Lower lobe of right lung (tissue), 2 donors: ENCODE measurements at regions not wholly inside any gene's neighbourhood (a gene's known extent, or its start where the extent isn't known, plus 50 kb on each side); places are given as distances from the start of the nearest gene placed in this dataset.

Source experiments
- ATAC-seq, 2 donors: fragments of 200-7000 bp; cut with Tn5 transposase; one replicate each; pipeline ENCODE4 v1.9.1; 2020 to 2022; ENCODE audit warnings: mild to moderate bottlenecking in 2 of 2, moderate library complexity in 2 of 2
- DNase-seq: peaks from one replicate; pipeline ENCODE4 v3.0.0-alpha.2; 2020
- H3K27ac ChIP-seq: fragments of 200-600 bp; one replicate; pipeline ENCODE4 v1.8.0; 2022
- H3K27me3 ChIP-seq: fragments of 200-600 bp; one replicate; pipeline ENCODE4 v1.8.0; 2022; ENCODE audit warnings: low read depth
- H3K36me3 ChIP-seq: fragments of 200-600 bp; one replicate; pipeline ENCODE4 v1.8.0; 2022; ENCODE audit warnings: mild to moderate bottlenecking
- H3K4me1 ChIP-seq: fragments of 200-600 bp; one replicate; pipeline ENCODE4 v1.8.0; 2022
- H3K4me3 ChIP-seq: fragments of 200-600 bp; one replicate; pipeline ENCODE4 v1.8.0; 2022; ENCODE audit warnings: mild to moderate bottlenecking
- H3K9me3 ChIP-seq: fragments of 200-600 bp; one replicate; pipeline ENCODE4 v1.8.0; 2022
- intact Hi-C: fragments of 100-400 bp; cut with DNase I; formaldehyde crosslinking; loops from one replicate; pipeline ENCODE4 v1.11.0; 2022
- TF ChIP-seq, protein P1 (sequence below): fragments of 200-600 bp; IDR thresholded peaks from one replicate; pipeline ENCODE4 v1.8.0; 2022; ENCODE audit warnings: antibody characterized with exemption, mild to moderate bottlenecking
- donor health status: DM: no; HTN: yes; CAD: no; lungs with severe emphysema.

DNA sequence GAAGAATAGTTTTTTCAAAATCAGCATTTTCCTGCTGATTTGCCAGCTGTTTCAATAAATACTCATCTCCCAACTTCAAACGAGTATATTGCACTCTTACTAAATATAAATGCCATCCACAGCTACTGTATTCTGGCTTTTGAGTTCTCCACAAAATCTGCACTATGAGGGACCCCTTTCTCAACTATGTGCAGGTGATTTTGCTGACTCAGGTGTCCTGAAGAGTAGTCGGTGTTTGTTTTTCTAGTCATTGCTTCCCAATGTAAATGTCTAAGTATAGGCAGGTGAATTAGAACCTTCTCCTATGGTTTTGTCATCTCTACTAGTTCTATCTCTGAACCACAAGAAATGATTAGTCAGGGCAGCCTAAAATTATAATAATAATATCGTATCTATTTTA is 616.8 kb upstream of the MEF2C start:
- Histone ChIP-seq H3K27ac (no peak overlapping the region), H3K36me3 (no peaks in the 10 kb centered on the region), H3K4me1 (no peaks in the 10 kb centered on the region), H3K4me3 (no peak overlapping the region), H3K9me3 (no peaks in the 10 kb centered on the region), H3K27me3 (no peaks in the 10 kb centered on the region)
- ATAC-seq (no peak), DNase-seq (no peak)
- intact Hi-C loops = no loop called here
- TF ChIP-seq, protein P1, sequence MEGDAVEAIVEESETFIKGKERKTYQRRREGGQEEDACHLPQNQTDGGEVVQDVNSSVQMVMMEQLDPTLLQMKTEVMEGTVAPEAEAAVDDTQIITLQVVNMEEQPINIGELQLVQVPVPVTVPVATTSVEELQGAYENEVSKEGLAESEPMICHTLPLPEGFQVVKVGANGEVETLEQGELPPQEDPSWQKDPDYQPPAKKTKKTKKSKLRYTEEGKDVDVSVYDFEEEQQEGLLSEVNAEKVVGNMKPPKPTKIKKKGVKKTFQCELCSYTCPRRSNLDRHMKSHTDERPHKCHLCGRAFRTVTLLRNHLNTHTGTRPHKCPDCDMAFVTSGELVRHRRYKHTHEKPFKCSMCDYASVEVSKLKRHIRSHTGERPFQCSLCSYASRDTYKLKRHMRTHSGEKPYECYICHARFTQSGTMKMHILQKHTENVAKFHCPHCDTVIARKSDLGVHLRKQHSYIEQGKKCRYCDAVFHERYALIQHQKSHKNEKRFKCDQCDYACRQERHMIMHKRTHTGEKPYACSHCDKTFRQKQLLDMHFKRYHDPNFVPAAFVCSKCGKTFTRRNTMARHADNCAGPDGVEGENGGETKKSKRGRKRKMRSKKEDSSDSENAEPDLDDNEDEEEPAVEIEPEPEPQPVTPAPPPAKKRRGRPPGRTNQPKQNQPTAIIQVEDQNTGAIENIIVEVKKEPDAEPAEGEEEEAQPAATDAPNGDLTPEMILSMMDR = no peak

- Histone ChIP-seq H3K4me1 (no peaks in the 10 kb centered on the region), H3K4me3 (no peak overlapping the region), H3K27ac (no peak overlapping the region), H3K36me3 (no peaks in the 10 kb centered on the region), H3K9me3 (no peaks in the 10 kb centered on the region), H3K27me3 (no peaks in the 10 kb centered on the region)
- peak in 1 of 2 donors; percentile 52 for ATAC-seq
- intact Hi-C loops = no loop called here
- no peak for DNase-seq
- TF ChIP-seq, protein P1 = no peak
These were observed 615.7 kb upstream of the MEF2C start for GRCh38 chr5:89498699-89499098.

- Histone ChIP-seq H3K9me3 (no peaks in the 10 kb centered on the region), H3K27me3 (no peaks in the 10 kb centered on the region), H3K27ac (no peak overlapping the region), H3K4me1 (no peaks in the 10 kb centered on the region), H3K36me3 (no peaks in the 10 kb centered on the region), H3K4me3 (no peak overlapping the region)
- intact Hi-C loops = no loop called here
- TF ChIP-seq, protein P1 = no peak
- DNase-seq (no peak), ATAC-seq (no peak)
These were observed 610.4 kb upstream of the MEF2C start for GRCh38 chr5:89493414-89493813.

DNA sequence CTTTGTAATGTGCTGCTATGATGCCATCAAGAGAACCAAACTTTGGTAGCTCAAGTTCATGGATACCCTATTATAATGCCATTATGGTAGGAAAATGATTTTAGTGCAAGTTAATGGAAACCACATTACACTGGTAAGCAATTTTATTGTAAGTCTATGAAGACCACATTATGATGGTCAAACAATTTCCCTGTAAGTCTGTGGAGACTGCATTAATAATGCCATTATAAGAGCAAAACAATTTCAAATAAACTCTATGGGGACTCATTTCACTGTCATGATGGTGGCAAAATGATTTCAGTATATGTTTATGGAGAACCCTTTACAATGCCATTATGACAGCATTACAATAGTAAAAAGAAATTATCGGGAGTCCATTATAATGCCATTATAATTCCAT is 602.0 kb upstream of the MEF2C start:
- intact Hi-C loops = no loop called here

DNA sequence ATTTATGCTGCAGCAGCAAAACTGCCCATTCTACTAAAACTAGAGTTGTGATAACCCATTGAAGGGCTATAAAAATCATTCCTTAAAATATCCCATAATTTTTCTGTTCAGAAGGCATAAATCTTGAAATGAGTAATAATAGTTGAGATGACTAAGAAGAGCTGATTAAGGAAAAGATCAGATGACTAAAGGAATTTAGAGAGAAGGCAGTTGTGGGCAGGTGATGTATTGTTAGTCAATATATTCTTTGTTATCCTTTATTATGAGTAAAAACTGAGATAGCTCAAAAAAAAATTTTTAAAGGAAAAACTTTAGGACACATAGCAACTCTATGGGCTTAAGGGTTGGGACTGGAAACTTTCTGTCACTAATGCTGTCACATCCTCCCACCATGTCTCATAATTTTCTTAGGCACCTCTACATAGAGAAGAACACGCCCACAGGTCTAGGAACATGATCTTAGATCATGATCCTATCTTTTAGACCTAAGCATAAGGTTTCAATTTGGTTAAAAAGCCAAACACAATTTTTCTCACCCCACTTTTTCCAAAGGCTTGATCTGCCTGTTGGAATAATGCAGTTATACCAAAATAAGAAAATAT is 597.5 kb upstream of the MEF2C start:
- TF ChIP-seq, protein P1 = no peak
- Histone ChIP-seq H3K4me1 (no peaks in the 10 kb centered on the region), H3K9me3 (no peaks in the 10 kb centered on the region), H3K36me3 (no peaks in the 10 kb centered on the region), H3K27me3 (no peaks in the 10 kb centered on the region), H3K4me3 (no peak overlapping the region), H3K27ac (no peak overlapping the region)
- DNase-seq (no peak), ATAC-seq (no peak)
- intact Hi-C loops = no loop called here

More for the DNA sequence above, 602.0 kb upstream of the MEF2C start:
- TF ChIP-seq, protein P1 = no peak
- DNase-seq = no peak
- H3K4me1 ChIP-seq = no peaks in the 10 kb centered on the region
- no peak for ATAC-seq
- no peaks in the 10 kb centered on the region for H3K27me3 ChIP-seq
- no peaks in the 10 kb centered on the region for H3K9me3 ChIP-seq
- no peak overlapping the region for H3K4me3 ChIP-seq
- no peak overlapping the region for H3K27ac ChIP-seq
- H3K36me3 ChIP-seq = no peaks in the 10 kb centered on the region
